ENCODE measurements at regions not wholly inside any gene's neighbourhood (a gene's known extent, or its start where the extent isn't known, plus 50 kb on each side); places are given as distances from the start of the nearest gene placed in this dataset.

DNA sequence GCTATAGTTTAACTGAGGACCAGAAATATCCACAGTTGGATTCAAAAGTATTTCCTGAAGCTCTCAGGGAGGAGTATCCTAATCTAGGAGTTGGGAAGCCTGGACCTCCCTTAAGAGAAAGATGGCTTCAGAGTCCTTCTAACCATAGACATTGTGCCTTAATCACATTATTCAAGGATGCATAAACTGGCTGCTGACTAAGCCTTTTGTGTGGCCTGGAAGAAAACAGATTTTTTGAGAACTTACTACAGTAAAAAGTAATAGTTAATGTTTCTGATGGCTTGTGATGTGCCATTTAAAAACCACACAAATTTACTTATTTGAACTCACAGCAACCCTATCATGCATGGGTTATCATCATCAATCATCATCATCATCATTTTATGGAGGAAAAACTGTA lies 126.2 kb upstream of the RPL38 start:
- Histone ChIP-seq H3K27ac (no peak overlapping the region), H3K4me3 (no peak overlapping the region), H3K36me3 (no peaks in the 10 kb centered on the region), H3K27me3 (replicated peaks; ENCODE audit: insufficient read depth) (no peaks in the 10 kb centered on the region), H3K9me3 (no peaks in the 10 kb centered on the region), H3K4me1 (replicated peaks) (no peaks in the 10 kb centered on the region)
- intact Hi-C loops (cut with DNase I), result no loop called here
- TF ChIP-seq CTCF (IDR thresholded peaks at IDR 0.05) (no peak), POLR2A (IDR thresholded peaks at IDR 0.05) (no peak), POLR2AphosphoS5 (IDR thresholded peaks at IDR 0.05) (no peak)
- no peak for DNase-seq (ENCODE audit: low spot score)

- TF ChIP-seq POLR2AphosphoS5 (IDR thresholded peaks at IDR 0.05) (no peak), CTCF (IDR thresholded peaks at IDR 0.05) (no peak), POLR2A (IDR thresholded peaks at IDR 0.05) (no peak)
- 60% methylated on average over 12 of the region's 12 CpGs for WGBS
- H3K4me1 ChIP-seq (replicated peaks), result no peaks in the 10 kb centered on the region
- H3K36me3 ChIP-seq, result no peaks in the 10 kb centered on the region
- no peak overlapping the region for H3K4me3 ChIP-seq
- intact Hi-C loops (cut with DNase I), result no loop called here
- H3K27ac ChIP-seq, result no peak overlapping the region
- H3K27me3 ChIP-seq (replicated peaks; ENCODE audit: insufficient read depth), result peaks cover 6% of the 10 kb centered on the region
- no peak for DNase-seq (ENCODE audit: low spot score)
- H3K9me3 ChIP-seq, result no peaks in the 10 kb centered on the region
These were observed 125.0 kb upstream of the RPL38 start for GRCh38 chr17:74078363-74078941.

GRCh38 chr17:74079537-74080300 lies 123.8 kb upstream of the RPL38 start:
- Histone ChIP-seq H3K9me3 (no peaks in the 10 kb centered on the region), H3K36me3 (no peaks in the 10 kb centered on the region), H3K4me3 (no peak overlapping the region), H3K27me3 (replicated peaks; ENCODE audit: insufficient read depth) (peaks cover 6% of the 10 kb centered on the region), H3K4me1 (replicated peaks) (no peaks in the 10 kb centered on the region), H3K27ac (no peak overlapping the region)
- WGBS, result 85% methylated on average over 11 of the region's 11 CpGs
- TF ChIP-seq POLR2AphosphoS5 (IDR thresholded peaks at IDR 0.05), result no peak
- TF ChIP-seq POLR2A (IDR thresholded peaks at IDR 0.05), result no peak
- intact Hi-C loops (cut with DNase I), result no loop called here
- no peak for DNase-seq (ENCODE audit: low spot score)

GRCh38 chr17:74080656-74081582 lies 122.6 kb upstream of the RPL38 start:
- H3K36me3 ChIP-seq, result no peaks in the 10 kb centered on the region
- intact Hi-C loops (cut with DNase I), result no loop called here

More at GRCh38 chr17:74080656-74081582, 122.6 kb upstream of the RPL38 start:
- Histone ChIP-seq H3K27me3 (replicated peaks; ENCODE audit: insufficient read depth) (peaks cover 6% of the 10 kb centered on the region), H3K4me1 (replicated peaks) (no peaks in the 10 kb centered on the region), H3K9me3 (no peaks in the 10 kb centered on the region), H3K27ac (no peak overlapping the region), H3K4me3 (no peak overlapping the region)
- WGBS, result 52% methylated on average over 21 of the region's 21 CpGs
- TF ChIP-seq POLR2A (IDR thresholded peaks at IDR 0.05) (no peak), CTCF (IDR thresholded peaks at IDR 0.05) (no peak), POLR2AphosphoS5 (IDR thresholded peaks at IDR 0.05) (no peak)
- no peak for DNase-seq (ENCODE audit: low spot score)

Measured in prostate gland (tissue), 2 donors.